ENCODE measurements at regions not wholly inside any gene's neighbourhood (a gene's known extent, or its start where the extent isn't known, plus 50 kb on each side); places are given as distances from the start of the nearest gene placed in this dataset.

DNA sequence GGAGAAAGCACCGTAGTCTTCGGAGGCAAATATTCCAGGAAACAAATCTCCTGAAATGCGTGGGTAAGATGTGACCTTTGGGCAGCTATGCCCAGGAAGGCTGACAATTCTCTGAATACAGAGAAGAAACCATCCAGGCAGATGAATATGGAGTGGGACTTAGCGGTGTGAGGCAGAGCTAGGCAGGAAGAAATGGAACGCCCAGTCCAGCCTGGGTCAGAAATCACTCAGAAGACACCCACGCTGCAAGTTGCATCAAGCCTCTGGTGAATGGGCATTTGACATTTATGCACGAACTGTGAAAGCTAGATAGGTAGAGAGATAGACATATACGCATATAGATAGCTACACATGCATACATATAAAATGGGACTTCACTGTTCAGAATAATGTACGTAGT, 498.5 kb downstream of the QKI start:
- TF ChIP-seq, protein P1, sequence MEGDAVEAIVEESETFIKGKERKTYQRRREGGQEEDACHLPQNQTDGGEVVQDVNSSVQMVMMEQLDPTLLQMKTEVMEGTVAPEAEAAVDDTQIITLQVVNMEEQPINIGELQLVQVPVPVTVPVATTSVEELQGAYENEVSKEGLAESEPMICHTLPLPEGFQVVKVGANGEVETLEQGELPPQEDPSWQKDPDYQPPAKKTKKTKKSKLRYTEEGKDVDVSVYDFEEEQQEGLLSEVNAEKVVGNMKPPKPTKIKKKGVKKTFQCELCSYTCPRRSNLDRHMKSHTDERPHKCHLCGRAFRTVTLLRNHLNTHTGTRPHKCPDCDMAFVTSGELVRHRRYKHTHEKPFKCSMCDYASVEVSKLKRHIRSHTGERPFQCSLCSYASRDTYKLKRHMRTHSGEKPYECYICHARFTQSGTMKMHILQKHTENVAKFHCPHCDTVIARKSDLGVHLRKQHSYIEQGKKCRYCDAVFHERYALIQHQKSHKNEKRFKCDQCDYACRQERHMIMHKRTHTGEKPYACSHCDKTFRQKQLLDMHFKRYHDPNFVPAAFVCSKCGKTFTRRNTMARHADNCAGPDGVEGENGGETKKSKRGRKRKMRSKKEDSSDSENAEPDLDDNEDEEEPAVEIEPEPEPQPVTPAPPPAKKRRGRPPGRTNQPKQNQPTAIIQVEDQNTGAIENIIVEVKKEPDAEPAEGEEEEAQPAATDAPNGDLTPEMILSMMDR (IDR thresholded peaks at IDR 0.05) = no peak
- no peak for TF ChIP-seq EP300 (IDR thresholded peaks at IDR 0.05)
- no peak for TF ChIP-seq POLR2A (IDR thresholded peaks at IDR 0.05; ENCODE audit: low read depth)
- TF ChIP-seq POLR2AphosphoS5 (IDR thresholded peaks at IDR 0.05) = no peak

Data from esophagus muscularis mucosa (tissue), 4 donors.